ENCODE measurements at regions not wholly inside any gene's neighbourhood (a gene's known extent, or its start where the extent isn't known, plus 50 kb on each side); places are given as distances from the start of the nearest gene placed in this dataset.

- TF ChIP-seq FOXP2 (optimal IDR thresholded peaks at IDR 0.05; ENCODE audit: borderline replicate concordance, extremely low read depth, extremely low read length, insufficient read depth) (no peak), TAF1 (IDR thresholded peaks at IDR 0.05; ENCODE audit: borderline replicate concordance, insufficient read depth, low read length) (no peak), POLR2AphosphoS5 (IDR thresholded peaks at IDR 0.05; ENCODE audit: low read depth, low read length) (no peak), SIN3A (IDR thresholded peaks at IDR 0.05; ENCODE audit: borderline replicate concordance, insufficient read depth, low read length) (no peak)
- TF ChIP-seq, protein P1, sequence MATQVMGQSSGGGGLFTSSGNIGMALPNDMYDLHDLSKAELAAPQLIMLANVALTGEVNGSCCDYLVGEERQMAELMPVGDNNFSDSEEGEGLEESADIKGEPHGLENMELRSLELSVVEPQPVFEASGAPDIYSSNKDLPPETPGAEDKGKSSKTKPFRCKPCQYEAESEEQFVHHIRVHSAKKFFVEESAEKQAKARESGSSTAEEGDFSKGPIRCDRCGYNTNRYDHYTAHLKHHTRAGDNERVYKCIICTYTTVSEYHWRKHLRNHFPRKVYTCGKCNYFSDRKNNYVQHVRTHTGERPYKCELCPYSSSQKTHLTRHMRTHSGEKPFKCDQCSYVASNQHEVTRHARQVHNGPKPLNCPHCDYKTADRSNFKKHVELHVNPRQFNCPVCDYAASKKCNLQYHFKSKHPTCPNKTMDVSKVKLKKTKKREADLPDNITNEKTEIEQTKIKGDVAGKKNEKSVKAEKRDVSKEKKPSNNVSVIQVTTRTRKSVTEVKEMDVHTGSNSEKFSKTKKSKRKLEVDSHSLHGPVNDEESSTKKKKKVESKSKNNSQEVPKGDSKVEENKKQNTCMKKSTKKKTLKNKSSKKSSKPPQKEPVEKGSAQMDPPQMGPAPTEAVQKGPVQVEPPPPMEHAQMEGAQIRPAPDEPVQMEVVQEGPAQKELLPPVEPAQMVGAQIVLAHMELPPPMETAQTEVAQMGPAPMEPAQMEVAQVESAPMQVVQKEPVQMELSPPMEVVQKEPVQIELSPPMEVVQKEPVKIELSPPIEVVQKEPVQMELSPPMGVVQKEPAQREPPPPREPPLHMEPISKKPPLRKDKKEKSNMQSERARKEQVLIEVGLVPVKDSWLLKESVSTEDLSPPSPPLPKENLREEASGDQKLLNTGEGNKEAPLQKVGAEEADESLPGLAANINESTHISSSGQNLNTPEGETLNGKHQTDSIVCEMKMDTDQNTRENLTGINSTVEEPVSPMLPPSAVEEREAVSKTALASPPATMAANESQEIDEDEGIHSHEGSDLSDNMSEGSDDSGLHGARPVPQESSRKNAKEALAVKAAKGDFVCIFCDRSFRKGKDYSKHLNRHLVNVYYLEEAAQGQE (IDR thresholded peaks at IDR 0.05; ENCODE audit: insufficient read depth in 1 of 2, low read depth in 2 of 2, low read length in 2 of 2): no peak
Measured at GRCh38 chr5:103910011-103910410, 347.4 kb upstream of the NUDT12 start.

DNA sequence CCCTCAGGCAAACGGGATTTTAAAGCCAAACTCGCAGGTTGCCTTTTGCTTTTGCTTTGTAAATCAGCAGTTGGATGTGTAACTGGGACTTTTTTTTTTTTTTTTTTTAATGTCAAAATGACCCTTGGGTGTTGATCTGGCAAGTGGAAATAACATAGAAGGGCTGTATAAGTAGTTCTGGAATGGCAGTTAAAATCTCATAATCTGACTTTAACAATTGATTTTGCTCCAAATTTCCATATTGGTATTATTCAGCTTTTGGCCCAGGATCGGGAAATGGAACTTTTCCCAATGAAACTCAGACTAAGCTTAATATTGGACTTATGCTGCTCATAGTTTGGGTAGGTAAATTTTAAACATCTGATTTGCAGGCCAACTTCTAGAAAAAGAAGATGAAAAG is 346.8 kb upstream of the NUDT12 start:
- no peak for TF ChIP-seq SIN3A (IDR thresholded peaks at IDR 0.05; ENCODE audit: borderline replicate concordance, insufficient read depth, low read length)
- TF ChIP-seq, protein P1 (IDR thresholded peaks at IDR 0.05; ENCODE audit: insufficient read depth in 1 of 2, low read depth in 2 of 2, low read length in 2 of 2): no peak
- TF ChIP-seq POLR2AphosphoS5 (IDR thresholded peaks at IDR 0.05; ENCODE audit: low read depth, low read length): no peak
- no peak for TF ChIP-seq TAF1 (IDR thresholded peaks at IDR 0.05; ENCODE audit: borderline replicate concordance, insufficient read depth, low read length)
- no peak for TF ChIP-seq FOXP2 (optimal IDR thresholded peaks at IDR 0.05; ENCODE audit: borderline replicate concordance, extremely low read depth, extremely low read length, insufficient read depth)

GRCh38 chr5:103908336-103909080 is 345.9 kb upstream of the NUDT12 start:
- no peak for TF ChIP-seq POLR2AphosphoS5 (IDR thresholded peaks at IDR 0.05; ENCODE audit: low read depth, low read length)
- TF ChIP-seq, protein P1 (IDR thresholded peaks at IDR 0.05; ENCODE audit: insufficient read depth in 1 of 2, low read depth in 2 of 2, low read length in 2 of 2): no peak
- no peak for TF ChIP-seq FOXP2 (optimal IDR thresholded peaks at IDR 0.05; ENCODE audit: borderline replicate concordance, extremely low read depth, extremely low read length, insufficient read depth)
- TF ChIP-seq TAF1 (IDR thresholded peaks at IDR 0.05; ENCODE audit: borderline replicate concordance, insufficient read depth, low read length): no peak
- no peak for TF ChIP-seq SIN3A (IDR thresholded peaks at IDR 0.05; ENCODE audit: borderline replicate concordance, insufficient read depth, low read length)

DNA sequence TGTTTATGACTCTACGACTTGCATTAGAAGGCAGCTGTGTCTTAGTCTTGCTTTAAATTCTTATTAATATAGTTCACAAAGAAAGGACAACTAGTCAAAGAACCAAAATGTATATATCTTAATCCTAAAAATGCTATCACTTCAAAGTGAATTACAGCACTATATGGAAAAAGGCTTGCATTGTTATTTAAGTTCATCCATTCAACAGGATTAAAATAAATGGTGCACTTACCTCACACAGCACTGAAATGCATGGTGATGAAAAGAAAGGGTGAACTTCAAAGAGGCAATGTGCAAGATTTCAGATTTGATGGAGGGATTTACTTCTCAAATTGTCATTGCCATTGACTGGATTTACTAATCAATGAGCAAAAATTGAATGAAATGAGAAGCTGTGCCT is 344.4 kb upstream of the NUDT12 start:
- TF ChIP-seq SIN3A (IDR thresholded peaks at IDR 0.05; ENCODE audit: borderline replicate concordance, insufficient read depth, low read length) (no peak), FOXP2 (optimal IDR thresholded peaks at IDR 0.05; ENCODE audit: borderline replicate concordance, extremely low read depth, extremely low read length, insufficient read depth) (no peak), TAF1 (IDR thresholded peaks at IDR 0.05; ENCODE audit: borderline replicate concordance, insufficient read depth, low read length) (no peak), POLR2AphosphoS5 (IDR thresholded peaks at IDR 0.05; ENCODE audit: low read depth, low read length) (no peak)
- TF ChIP-seq, protein P1 (IDR thresholded peaks at IDR 0.05; ENCODE audit: insufficient read depth in 1 of 2, low read depth in 2 of 2, low read length in 2 of 2): no peak

Data from PFSK-1 (cell line).